Mesenchymal stem cell (in vitro differentiated cells and primary cell): ENCODE measurements at regions not wholly inside any gene's neighbourhood (a gene's known extent, or its start where the extent isn't known, plus 50 kb on each side); places are given as distances from the start of the nearest gene placed in this dataset.
"Not testable (repeated sequence)": the region's sequence is repeated elsewhere in the genome, so short reads cannot be mapped to it uniquely, and the experiment has no call there.

Source experiments
- DNase-seq: peaks from one replicate; pipeline ENCODE4 v3.0.0-alpha.2; 2013
- H2AFZ ChIP-seq: one replicate; pipeline ENCODE4 v1.6.1; 2013; ENCODE audit warnings: low read depth, mild to moderate bottlenecking, control low read depth, inconsistent platforms, low read length, moderate library complexity
- H2AK5ac ChIP-seq: 2 replicates; pipeline ENCODE4 v1.6.1; 2013; ENCODE audit warnings: low read length, moderate library complexity, mild to moderate bottlenecking, inconsistent platforms; ENCODE audit not compliant: severe bottlenecking
- H2BK120ac ChIP-seq: one replicate; pipeline ENCODE4 v1.6.1; 2013; ENCODE audit warnings: low read depth, mild to moderate bottlenecking, inconsistent platforms, low read length, moderate library complexity
- H2BK12ac ChIP-seq, 2 experiments: one replicate each; pipeline ENCODE4 v1.6.1; 2013; ENCODE audit warnings: inconsistent platforms in 2 of 2, low read length in 2 of 2, mild to moderate bottlenecking in 2 of 2, moderate library complexity in 2 of 2, control low read depth in 1 of 2
- H2BK15ac ChIP-seq: one replicate; pipeline ENCODE4 v1.6.1; 2013; ENCODE audit warnings: mild to moderate bottlenecking, low read depth, inconsistent platforms; ENCODE audit not compliant: poor library complexity, severe bottlenecking
- H2BK5ac ChIP-seq: 2 replicates; pipeline ENCODE4 v1.6.1; 2013; ENCODE audit warnings: low read depth, mild to moderate bottlenecking, low read length, control low read depth, inconsistent platforms; ENCODE audit not compliant: poor library complexity, severe bottlenecking
- H3K14ac ChIP-seq, 2 experiments: one replicate each; pipeline ENCODE4 v1.6.1; 2013; ENCODE audit warnings: inconsistent platforms in 2 of 2, low read length in 2 of 2, control low read depth in 1 of 2, mild to moderate bottlenecking in 1 of 2, moderate library complexity in 1 of 2
- H3K18ac ChIP-seq, 2 experiments: one replicate each; pipeline ENCODE4 v1.6.1; 2013; ENCODE audit warnings: inconsistent platforms in 2 of 2, low read length in 2 of 2, control low read depth in 1 of 2, low read depth in 1 of 2, mild to moderate bottlenecking in 1 of 2
- H3K23ac ChIP-seq, 2 experiments: one replicate each; pipeline ENCODE4 v1.6.1; 2013; ENCODE audit warnings: inconsistent platforms in 2 of 2, low read length in 2 of 2, mild to moderate bottlenecking in 2 of 2, moderate library complexity in 2 of 2, control low read depth in 1 of 2
- H3K27ac ChIP-seq: 2 replicates; pipeline ENCODE4 v1.5.1; 2013; ENCODE audit warnings: mild to moderate bottlenecking, moderate library complexity, low read length, control low read depth, inconsistent platforms; ENCODE audit not compliant: poor library complexity, severe bottlenecking
- H3K27me3 ChIP-seq, 2 experiments: 2 replicates each; pipeline versions ENCODE4 v1.6.1 to v1.7.0; 2013; ENCODE audit warnings: low read length in 2 of 2, mild to moderate bottlenecking in 2 of 2, moderate library complexity in 2 of 2, control low read depth in 1 of 2, inconsistent platforms in 1 of 2; ENCODE audit not compliant: control insufficient read depth in 1 of 2, insufficient read depth in 1 of 2
- H3K36me3 ChIP-seq, 2 experiments: 2 replicates each; pipeline versions ENCODE4 v1.6.1 to v1.7.0; 2013; ENCODE audit warnings: low read length in 2 of 2, control low read depth in 1 of 2, inconsistent platforms in 1 of 2, low read depth in 1 of 2, mild to moderate bottlenecking in 1 of 2; ENCODE audit not compliant: insufficient read depth in 2 of 2, control insufficient read depth in 1 of 2
- H3K4ac ChIP-seq, 2 experiments: one replicate each; pipeline ENCODE4 v1.6.1; 2013; ENCODE audit warnings: inconsistent platforms in 2 of 2, low read length in 2 of 2, mild to moderate bottlenecking in 2 of 2, moderate library complexity in 2 of 2, control low read depth in 1 of 2, low read depth in 1 of 2
- H3K4me1 ChIP-seq: 2 replicates; pipeline ENCODE4 v1.6.1; 2013; ENCODE audit warnings: low read depth, low read length, control low read depth; ENCODE audit not compliant: control insufficient read depth, insufficient read depth
- H3K4me2 ChIP-seq: 2 replicates; pipeline ENCODE4 v1.6.1; 2013; ENCODE audit warnings: low read length, mild to moderate bottlenecking, inconsistent platforms; ENCODE audit not compliant: poor library complexity, severe bottlenecking
- H3K4me3 ChIP-seq, 2 experiments: 2 replicates each; pipeline versions ENCODE4 v1.5.1 to v1.7.0; 2013; ENCODE audit warnings: low read length in 2 of 2, mild to moderate bottlenecking in 2 of 2, control low read depth in 1 of 2, low read depth in 1 of 2; ENCODE audit not compliant: insufficient read depth in 1 of 2
- H3K79me1 ChIP-seq: replicated peaks from 2 replicates; pipeline ENCODE4 v1.6.1; 2013; ENCODE audit warnings: mild to moderate bottlenecking, control low read depth, low read length, inconsistent platforms; ENCODE audit not compliant: poor library complexity, severe bottlenecking
- H3K9ac ChIP-seq: 2 replicates; pipeline ENCODE4 v1.7.0; 2013; ENCODE audit warnings: mild to moderate bottlenecking, low read length, moderate library complexity
- H3K9me3 ChIP-seq: 2 replicates; pipeline ENCODE4 v1.7.0; 2013; ENCODE audit warnings: mild to moderate bottlenecking, low read length; ENCODE audit not compliant: control insufficient read depth
- H4K8ac ChIP-seq: one replicate; pipeline ENCODE4 v1.6.1; 2013; ENCODE audit warnings: inconsistent platforms, mild to moderate bottlenecking, low read length, moderate library complexity
- H4K91ac ChIP-seq: one replicate; pipeline ENCODE4 v1.6.1; 2013; ENCODE audit warnings: mild to moderate bottlenecking, low read length, inconsistent platforms
- WGBS: methylation state at CpG from one replicate; pipeline ENCODE4 v1.1.7; 2013; ENCODE audit warnings: mixed read lengths; 5-methylcytosine and 5-hydroxymethylcytosine counted together

DNA sequence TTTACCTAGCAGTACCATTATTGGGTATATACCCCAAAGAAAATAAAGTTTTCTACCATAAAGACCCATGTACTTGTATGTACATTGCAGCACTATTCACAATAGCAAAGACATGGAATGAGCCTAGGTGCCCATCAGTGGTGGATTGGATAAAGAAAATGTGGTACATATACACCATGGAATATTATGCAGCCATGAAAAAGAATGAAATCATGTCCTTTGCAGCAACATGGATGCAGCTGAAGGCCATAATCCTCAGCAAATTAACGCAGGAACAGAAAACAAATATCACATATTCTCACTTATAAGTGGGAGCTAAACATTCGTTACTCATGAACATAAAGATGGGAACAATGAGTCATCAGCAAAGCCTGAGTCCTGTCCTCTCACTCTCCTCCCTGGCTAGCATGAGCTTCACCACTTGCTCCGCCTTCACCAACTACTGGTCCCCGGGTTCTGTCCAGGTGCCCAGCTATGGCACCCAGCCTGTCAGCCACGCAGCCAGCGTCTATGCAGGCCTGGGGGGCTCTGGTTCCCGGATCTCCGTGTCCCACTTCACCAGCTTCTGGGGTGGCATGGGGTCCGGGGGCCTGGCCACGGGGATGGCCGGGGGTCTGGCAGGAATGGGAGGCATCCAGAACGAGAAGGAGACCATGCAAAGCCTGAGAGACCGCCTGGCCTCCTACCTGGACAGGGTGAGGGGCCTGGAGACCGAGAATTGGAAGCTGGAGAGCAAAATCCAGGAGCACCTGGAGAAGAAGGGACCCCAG, 562.1 kb downstream of the ZNF674 start:
- H3K4me2 ChIP-seq, H3K79me1 ChIP-seq, H3K36me3 ChIP-seq, H2BK12ac ChIP-seq, H3K4ac ChIP-seq, H3K14ac ChIP-seq, H4K8ac ChIP-seq, H2AK5ac ChIP-seq, H3K18ac ChIP-seq, H2BK15ac ChIP-seq, H2AFZ ChIP-seq, H3K27ac ChIP-seq, H3K23ac ChIP-seq, H2BK5ac ChIP-seq, H2BK120ac ChIP-seq, H3K9ac ChIP-seq, H3K4me1 ChIP-seq, H3K4me3 ChIP-seq, H4K91ac ChIP-seq, DNase-seq: not testable (repeated sequence)
- peaks cover 17% of the 10 kb centered on the region for H3K9me3 ChIP-seq
- peaks cover 0 to 35% of the 10 kb centered on the region in 2 experiments for H3K27me3 ChIP-seq
- 91% methylated on average over 14 of the region's 14 CpGs for WGBS

- Histone ChIP-seq H3K9ac (no peak overlapping the region), H3K14ac (no peak overlapping the region), H3K4ac (no peak overlapping the region), H2BK120ac (no peak overlapping the region), H2BK15ac (no peak overlapping the region), H3K9me3 (peaks cover 17% of the 10 kb centered on the region), H2BK5ac (no peak overlapping the region), H2AFZ (no peak overlapping the region), H3K36me3 (no peaks in the 10 kb centered on the region), H4K91ac (no peak overlapping the region), H3K4me3 (no peak overlapping the region), H4K8ac (no peak overlapping the region), H3K18ac (no peak overlapping the region), H3K4me2 (no peak overlapping the region), H3K27ac (no peak overlapping the region), H3K27me3 (peaks cover 0 to 33% of the 10 kb centered on the region in 2 experiments), H2AK5ac (no peak overlapping the region), H2BK12ac (no peak overlapping the region), H3K23ac (no peak overlapping the region), H3K79me1 (no peaks in the 10 kb centered on the region), H3K4me1 (no peaks in the 10 kb centered on the region)
- no peak for DNase-seq
- WGBS: 38% methylated on average over 1 of the region's 2 CpGs
Measured at GRCh38 chrX:45980726-45981125, 564.5 kb downstream of the ZNF674 start.

DNA sequence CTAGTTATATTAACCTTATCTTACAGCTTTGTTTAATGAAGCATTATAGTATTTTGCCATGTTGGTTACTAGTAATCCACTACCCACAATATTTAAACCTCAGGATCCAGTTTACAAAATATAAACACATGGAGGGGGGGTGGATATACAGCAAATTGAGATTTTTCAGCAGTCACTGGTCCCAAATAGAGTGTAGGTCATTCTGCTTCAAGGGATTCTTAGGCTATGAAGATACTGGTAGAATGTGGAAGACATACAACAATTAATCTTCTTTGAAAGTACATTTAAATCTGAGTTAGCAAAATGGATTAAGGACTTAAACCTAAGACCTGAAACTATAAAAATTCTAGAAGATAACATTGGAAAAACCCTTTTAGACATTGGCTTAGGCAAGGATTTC, 569.6 kb downstream of the ZNF674 start:
- no peak overlapping the region for H3K4me2 ChIP-seq
- H3K14ac ChIP-seq: no peak overlapping the region
- no peak overlapping the region for H2AFZ ChIP-seq
- H3K27me3 ChIP-seq: peaks cover 0 to 44% of the 10 kb centered on the region in 2 experiments
- H3K27ac ChIP-seq: no peak overlapping the region
- no peak overlapping the region for H2BK12ac ChIP-seq
- no peak overlapping the region for H3K9ac ChIP-seq
- H3K79me1 ChIP-seq: no peaks in the 10 kb centered on the region
- no peak overlapping the region for H3K4me3 ChIP-seq
- no peak overlapping the region for H4K8ac ChIP-seq
- H3K18ac ChIP-seq: no peak overlapping the region
- H2BK5ac ChIP-seq: no peak overlapping the region
- no peak overlapping the region for H2BK15ac ChIP-seq
- H3K9me3 ChIP-seq: peaks cover 4% of the 10 kb centered on the region
- no peak for DNase-seq
- H4K91ac ChIP-seq: no peak overlapping the region
- H3K23ac ChIP-seq: no peak overlapping the region
- no peaks in the 10 kb centered on the region for H3K4me1 ChIP-seq
- H3K36me3 ChIP-seq: no peaks in the 10 kb centered on the region
- no peak overlapping the region for H2AK5ac ChIP-seq
- no peak overlapping the region for H3K4ac ChIP-seq
- no peak overlapping the region for H2BK120ac ChIP-seq

- Histone ChIP-seq H2AK5ac (no peak overlapping the region), H3K9ac (no peak overlapping the region), H3K9me3 (peaks cover 10% of the 10 kb centered on the region), H3K4me2 (no peak overlapping the region), H3K18ac (no peak overlapping the region), H3K23ac (no peak overlapping the region), H3K27me3 (peaks cover 0 to 44% of the 10 kb centered on the region in 2 experiments), H2BK12ac (no peak overlapping the region), H3K4me1 (no peaks in the 10 kb centered on the region), H3K79me1 (no peaks in the 10 kb centered on the region), H2AFZ (no peak overlapping the region), H4K8ac (no peak overlapping the region), H2BK5ac (no peak overlapping the region), H3K36me3 (no peaks in the 10 kb centered on the region), H3K27ac (no peak overlapping the region), H2BK120ac (no peak overlapping the region), H3K4ac (no peak overlapping the region), H3K4me3 (no peak overlapping the region), H2BK15ac (no peak overlapping the region), H4K91ac (no peak overlapping the region), H3K14ac (no peak overlapping the region)
- WGBS: 55% methylated on average over 2 of the region's 4 CpGs
- no peak for DNase-seq
Measured at GRCh38 chrX:45972636-45973035, 572.6 kb downstream of the ZNF674 start.
